Smooth muscle cell (in vitro differentiated cells): ENCODE measurements at regions not wholly inside any gene's neighbourhood (a gene's known extent, or its start where the extent isn't known, plus 50 kb on each side); places are given as distances from the start of the nearest gene placed in this dataset.
"Not testable (repeated sequence)": the region's sequence is repeated elsewhere in the genome, so short reads cannot be mapped to it uniquely, and the experiment has no call there.

Experiments
- DNase-seq: peaks from one replicate; lab custom pipeline; 2025; ENCODE audit not compliant: unreplicated experiment; lab: John Stamatoyannopoulos, UW
- H2AFZ ChIP-seq: fragments of 200-600 bp; sonication (generic); 2 replicates; pipeline ENCODE4 v1.6.0; 2016; ENCODE audit warnings: antibody characterized with exemption, low read depth, mild to moderate bottlenecking
- H3F3A ChIP-seq: fragments of 200-600 bp; sonication (generic); 2 replicates; pipeline ENCODE4 v1.6.0; 2017; ENCODE audit warnings: antibody characterized with exemption, low read depth
- H3K27ac ChIP-seq: fragments of 200-600 bp; sonication (generic); 2 replicates; pipeline ENCODE4 v1.5.1; 2016; ENCODE audit warnings: low read depth, mild to moderate bottlenecking
- H3K27me3 ChIP-seq: fragments of 200-600 bp; sonication (generic); 2 replicates; pipeline ENCODE4 v1.6.1; 2016; ENCODE audit warnings: low read depth, mild to moderate bottlenecking
- H3K36me3 ChIP-seq: fragments of 200-600 bp; sonication (generic); 2 replicates; pipeline ENCODE4 v1.5.1; 2016; ENCODE audit warnings: low read depth
- H3K4me1 ChIP-seq: fragments of 200-600 bp; sonication (generic); 2 replicates; pipeline ENCODE4 v1.5.1; 2016; ENCODE audit warnings: low read depth
- H3K4me2 ChIP-seq: fragments of 200-600 bp; sonication (generic); 2 replicates; pipeline ENCODE4 v1.6.0; 2016; ENCODE audit warnings: mild to moderate bottlenecking
- H3K4me3 ChIP-seq: fragments of 200-600 bp; sonication (generic); 2 replicates; pipeline ENCODE4 v1.5.1; 2016; ENCODE audit warnings: mild to moderate bottlenecking
- H3K79me2 ChIP-seq: fragments of 200-600 bp; sonication (generic); 2 replicates; pipeline ENCODE4 v1.6.0; 2016; ENCODE audit warnings: low read depth, mild to moderate bottlenecking
- H3K9ac ChIP-seq: fragments of 200-600 bp; sonication (generic); 2 replicates; pipeline ENCODE4 v1.6.0; 2016; ENCODE audit warnings: low read depth
- H3K9me3 ChIP-seq: fragments of 200-600 bp; sonication (generic); replicated peaks from 2 replicates; pipeline ENCODE4 v1.5.1; 2016; ENCODE audit warnings: low read depth
- H4K20me1 ChIP-seq: fragments of 200-600 bp; sonication (generic); 2 replicates; pipeline ENCODE4 v1.6.0; 2016; ENCODE audit warnings: low read depth
- WGBS: methylation state at CpG from one replicate; pipeline ENCODE4 v1.1.7; 2016; ENCODE audit warnings: low lambda C conversion rate; 5-methylcytosine and 5-hydroxymethylcytosine counted together
- TF ChIP-seq, protein P1 (sequence below): fragments of 200-600 bp; sonication (generic); IDR thresholded peaks from 2 replicates; pipeline ENCODE4 v1.5.1; 2017; ENCODE audit warnings: borderline replicate concordance, mild to moderate bottlenecking, antibody characterized with exemption; ENCODE audit not compliant: insufficient read depth, poor library complexity, severe bottlenecking

DNA sequence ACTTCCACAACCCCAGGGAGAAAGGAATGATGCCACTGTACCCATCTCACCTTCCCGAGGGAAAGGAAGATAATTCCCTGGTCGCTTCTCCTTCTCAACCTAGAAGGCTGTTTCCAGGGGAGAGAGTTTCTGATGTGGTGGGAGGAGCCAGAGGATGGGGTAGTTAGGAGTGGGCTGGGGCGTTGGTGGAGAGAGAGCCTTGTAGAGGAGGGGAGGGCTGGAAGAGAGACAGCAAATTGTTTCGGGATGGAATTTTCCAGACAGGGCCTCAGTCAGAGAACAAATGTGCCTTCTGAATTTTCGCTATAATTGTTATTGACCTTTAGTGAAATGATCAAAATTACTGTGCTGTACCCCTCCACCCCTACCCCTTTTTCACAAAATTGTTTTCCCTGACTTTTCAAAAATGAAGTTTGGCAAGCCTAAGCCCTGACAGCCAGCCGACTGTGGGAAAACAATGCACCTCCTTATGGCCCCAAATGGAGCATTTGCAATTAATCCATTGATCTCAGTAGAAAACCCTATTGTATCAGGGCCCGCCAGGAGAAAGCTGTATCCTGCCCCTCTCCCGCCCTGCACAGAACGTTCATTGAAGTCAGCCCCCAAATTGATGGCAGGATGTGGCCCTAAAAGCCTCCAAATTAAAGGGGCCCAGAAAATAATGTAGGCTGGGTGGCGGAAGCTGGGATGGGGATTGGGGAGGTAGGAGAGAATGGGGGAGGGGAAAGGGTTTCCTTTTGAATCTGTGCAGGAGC is 69.1 kb upstream of the JUN start:
- no peak overlapping the region for H3K4me2 ChIP-seq
- no peak overlapping the region for H2AFZ ChIP-seq
- no peaks in the 10 kb centered on the region for H3K27me3 ChIP-seq
- peaks cover 22% of the 10 kb centered on the region for H3K4me1 ChIP-seq
- TF ChIP-seq, protein P1, sequence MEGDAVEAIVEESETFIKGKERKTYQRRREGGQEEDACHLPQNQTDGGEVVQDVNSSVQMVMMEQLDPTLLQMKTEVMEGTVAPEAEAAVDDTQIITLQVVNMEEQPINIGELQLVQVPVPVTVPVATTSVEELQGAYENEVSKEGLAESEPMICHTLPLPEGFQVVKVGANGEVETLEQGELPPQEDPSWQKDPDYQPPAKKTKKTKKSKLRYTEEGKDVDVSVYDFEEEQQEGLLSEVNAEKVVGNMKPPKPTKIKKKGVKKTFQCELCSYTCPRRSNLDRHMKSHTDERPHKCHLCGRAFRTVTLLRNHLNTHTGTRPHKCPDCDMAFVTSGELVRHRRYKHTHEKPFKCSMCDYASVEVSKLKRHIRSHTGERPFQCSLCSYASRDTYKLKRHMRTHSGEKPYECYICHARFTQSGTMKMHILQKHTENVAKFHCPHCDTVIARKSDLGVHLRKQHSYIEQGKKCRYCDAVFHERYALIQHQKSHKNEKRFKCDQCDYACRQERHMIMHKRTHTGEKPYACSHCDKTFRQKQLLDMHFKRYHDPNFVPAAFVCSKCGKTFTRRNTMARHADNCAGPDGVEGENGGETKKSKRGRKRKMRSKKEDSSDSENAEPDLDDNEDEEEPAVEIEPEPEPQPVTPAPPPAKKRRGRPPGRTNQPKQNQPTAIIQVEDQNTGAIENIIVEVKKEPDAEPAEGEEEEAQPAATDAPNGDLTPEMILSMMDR, result no peak
- WGBS, result 78% methylated on average over 10 of the region's 10 CpGs
- H3F3A ChIP-seq, result peaks cover 21% of the 10 kb centered on the region
- no peak for DNase-seq
- no peaks in the 10 kb centered on the region for H4K20me1 ChIP-seq
- H3K9me3 ChIP-seq, result no peaks in the 10 kb centered on the region
- H3K4me3 ChIP-seq, result no peak overlapping the region
- H3K36me3 ChIP-seq, result no peaks in the 10 kb centered on the region
- no peak overlapping the region for H3K9ac ChIP-seq
- no peaks in the 10 kb centered on the region for H3K79me2 ChIP-seq
- no peak overlapping the region for H3K27ac ChIP-seq

DNA sequence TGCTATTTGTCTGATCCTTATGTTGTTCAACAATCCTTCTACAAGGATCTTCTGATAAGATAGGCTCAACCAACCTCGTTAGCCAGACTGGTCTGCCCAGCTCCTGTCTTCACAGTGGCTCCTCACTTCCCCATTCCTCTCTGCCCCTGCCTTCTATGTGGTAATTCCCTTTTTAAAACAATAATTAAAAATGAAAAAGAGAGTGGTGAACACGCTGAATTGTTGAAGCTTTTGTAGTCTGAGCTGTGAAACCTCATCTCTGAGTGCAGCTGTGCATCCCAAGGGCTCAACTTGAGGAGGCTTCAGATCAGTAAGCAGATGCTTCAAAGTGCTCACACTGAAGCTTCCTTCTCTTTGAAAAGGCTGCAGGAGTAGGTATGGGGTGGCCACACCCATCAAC is 70.7 kb upstream of the JUN start:
- no peak for DNase-seq

DNA sequence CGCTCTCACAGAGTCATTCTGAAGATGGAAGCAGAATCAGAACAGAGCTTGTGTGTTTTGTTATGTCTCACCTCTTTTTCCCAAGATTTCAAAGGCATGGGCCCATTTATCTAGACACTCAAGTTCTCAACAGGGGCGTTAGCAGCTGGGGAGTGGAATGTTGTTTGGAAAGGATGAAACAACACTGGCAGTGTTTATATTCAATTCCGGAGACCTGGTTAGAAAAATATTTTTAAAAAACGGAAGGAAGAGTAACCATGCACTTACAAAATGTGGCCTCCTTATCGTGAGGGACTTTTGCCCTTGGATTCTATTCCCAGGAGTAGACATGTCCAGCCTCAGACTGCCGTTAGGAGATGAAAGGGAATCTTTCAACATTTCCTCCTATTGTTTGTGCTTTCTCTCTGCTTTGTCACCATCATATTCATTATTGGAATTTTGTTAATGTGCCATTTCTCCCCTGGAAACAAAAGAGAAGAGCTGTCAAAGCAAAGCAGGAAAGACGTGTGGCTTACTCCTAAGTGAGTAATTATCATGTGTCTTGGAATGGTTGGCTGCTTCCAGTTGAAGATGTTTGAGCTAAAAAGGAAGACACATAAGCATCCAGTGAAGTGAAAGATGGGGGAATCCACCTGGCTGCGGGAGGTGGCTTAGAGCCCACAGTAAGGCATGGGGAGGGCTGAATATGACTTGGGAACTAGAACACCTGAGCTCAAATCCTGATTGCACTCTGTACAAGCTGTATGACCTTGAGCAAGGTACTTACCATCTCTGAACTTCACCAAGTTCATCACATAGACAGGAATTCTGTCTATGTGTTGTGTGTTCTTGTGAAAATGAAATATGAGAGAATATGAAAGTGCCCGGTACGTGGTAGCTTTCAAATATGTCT is 71.7 kb upstream of the JUN start:
- H3K79me2 ChIP-seq, result no peaks in the 10 kb centered on the region
- H3K27ac ChIP-seq, result no peak overlapping the region
- no peak overlapping the region for H3K9ac ChIP-seq
- no peak overlapping the region for H3K4me3 ChIP-seq
- no peaks in the 10 kb centered on the region for H4K20me1 ChIP-seq
- peaks cover 5% of the 10 kb centered on the region for H3F3A ChIP-seq
- peak overlapping the region; percentile 7 for H2AFZ ChIP-seq
- 64% methylated on average over 10 of the region's 10 CpGs for WGBS
- no peaks in the 10 kb centered on the region for H3K36me3 ChIP-seq
- DNase-seq, result no peak
- H3K27me3 ChIP-seq, result no peaks in the 10 kb centered on the region
- H3K4me1 ChIP-seq, result peaks cover 14% of the 10 kb centered on the region
- no peaks in the 10 kb centered on the region for H3K9me3 ChIP-seq
- no peak overlapping the region for H3K4me2 ChIP-seq
- TF ChIP-seq, protein P1, result no peak

More for the DNA sequence above, 70.7 kb upstream of the JUN start:
- H3K4me3 ChIP-seq, result no peak overlapping the region
- H3K4me1 ChIP-seq, result peaks cover 17% of the 10 kb centered on the region
- H3K9me3 ChIP-seq, result no peaks in the 10 kb centered on the region
- peak overlapping the region; percentile 46 for H3K4me2 ChIP-seq
- H3K27me3 ChIP-seq, result no peaks in the 10 kb centered on the region
- H3K79me2 ChIP-seq, result no peaks in the 10 kb centered on the region
- H3F3A ChIP-seq, result peaks cover 14% of the 10 kb centered on the region
- peak overlapping the region; percentile 19 for H2AFZ ChIP-seq
- no peaks in the 10 kb centered on the region for H4K20me1 ChIP-seq
- WGBS, result 20% methylated on average over 2 of the region's 2 CpGs
- peak overlapping the region; percentile 14 for H3K27ac ChIP-seq
- TF ChIP-seq, protein P1, result no peak
- H3K36me3 ChIP-seq, result no peaks in the 10 kb centered on the region
- H3K9ac ChIP-seq, result no peak overlapping the region

DNA sequence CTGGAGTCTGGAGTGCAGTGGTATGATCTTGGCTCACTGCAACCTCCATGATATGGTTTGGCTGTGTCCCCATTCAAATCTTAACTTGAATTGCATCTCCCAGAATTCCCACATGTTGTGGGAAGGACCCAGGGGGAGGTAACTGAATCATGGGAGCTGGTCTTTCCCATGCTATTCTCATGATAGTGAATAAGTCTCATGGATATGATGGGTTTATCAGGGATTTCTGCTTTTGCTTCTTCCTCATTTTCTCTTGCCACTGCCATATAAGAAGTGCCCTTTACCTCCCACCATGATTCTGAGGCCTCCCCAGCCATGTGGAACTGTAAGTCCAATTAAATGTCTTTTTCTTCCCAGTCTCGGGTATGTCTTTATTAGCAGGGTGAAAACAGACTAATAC is 72.4 kb upstream of the JUN start:
- not testable (repeated sequence) for H3K9me3 ChIP-seq, H3K36me3 ChIP-seq, H4K20me1 ChIP-seq, H3K4me2 ChIP-seq, H2AFZ ChIP-seq, H3F3A ChIP-seq, DNase-seq, H3K9ac ChIP-seq, H3K27ac ChIP-seq, H3K79me2 ChIP-seq, H3K27me3 ChIP-seq, H3K4me3 ChIP-seq
- WGBS, result 100% methylated on average over 1 of the region's 1 CpG
- H3K4me1 ChIP-seq, result peaks cover 14% of the 10 kb centered on the region
